ENCODE measurements at regions not wholly inside any gene's neighbourhood (a gene's known extent, or its start where the extent isn't known, plus 50 kb on each side); places are given as distances from the start of the nearest gene placed in this dataset.

DNA sequence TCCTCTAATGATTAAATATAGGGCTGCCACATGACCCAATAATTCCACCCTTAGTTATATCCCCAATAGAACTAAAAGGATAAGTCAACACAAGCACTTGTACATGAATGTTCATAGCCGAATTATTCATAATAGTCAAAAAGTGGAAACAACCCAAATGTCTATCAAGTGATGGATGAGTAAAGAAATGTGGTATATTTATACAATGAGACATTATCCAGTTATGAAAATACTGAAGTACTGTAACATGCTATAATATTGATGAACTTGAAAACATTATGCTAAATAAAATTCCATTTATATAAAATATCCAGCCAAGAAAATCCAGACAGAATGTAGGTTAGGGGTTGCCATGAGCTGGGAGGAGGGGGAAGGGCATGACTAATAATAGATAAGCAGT, 436.7 kb upstream of the AADAT start:
- no peak for TF ChIP-seq FOXJ3 (CRISPR knock-in tag; IDR thresholded peaks at IDR 0.05)
- TF ChIP-seq, protein P1, sequence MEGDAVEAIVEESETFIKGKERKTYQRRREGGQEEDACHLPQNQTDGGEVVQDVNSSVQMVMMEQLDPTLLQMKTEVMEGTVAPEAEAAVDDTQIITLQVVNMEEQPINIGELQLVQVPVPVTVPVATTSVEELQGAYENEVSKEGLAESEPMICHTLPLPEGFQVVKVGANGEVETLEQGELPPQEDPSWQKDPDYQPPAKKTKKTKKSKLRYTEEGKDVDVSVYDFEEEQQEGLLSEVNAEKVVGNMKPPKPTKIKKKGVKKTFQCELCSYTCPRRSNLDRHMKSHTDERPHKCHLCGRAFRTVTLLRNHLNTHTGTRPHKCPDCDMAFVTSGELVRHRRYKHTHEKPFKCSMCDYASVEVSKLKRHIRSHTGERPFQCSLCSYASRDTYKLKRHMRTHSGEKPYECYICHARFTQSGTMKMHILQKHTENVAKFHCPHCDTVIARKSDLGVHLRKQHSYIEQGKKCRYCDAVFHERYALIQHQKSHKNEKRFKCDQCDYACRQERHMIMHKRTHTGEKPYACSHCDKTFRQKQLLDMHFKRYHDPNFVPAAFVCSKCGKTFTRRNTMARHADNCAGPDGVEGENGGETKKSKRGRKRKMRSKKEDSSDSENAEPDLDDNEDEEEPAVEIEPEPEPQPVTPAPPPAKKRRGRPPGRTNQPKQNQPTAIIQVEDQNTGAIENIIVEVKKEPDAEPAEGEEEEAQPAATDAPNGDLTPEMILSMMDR (IDR thresholded peaks at IDR 0.05 in 2 of 3, conservative IDR thresholded peaks at IDR 0.05 in 1 of 3; ENCODE audit: insufficient read depth in 2 of 3, low read depth in 1 of 3, low read length in 3 of 3) = no peak
- no peak for TF ChIP-seq NR3C1 (CRISPR knock-in tag; IDR thresholded peaks at IDR 0.05)
- TF ChIP-seq SPI1 (IDR thresholded peaks at IDR 0.05; ENCODE audit: borderline replicate concordance, low read depth, low read length) = no peak
- no peak for TF ChIP-seq SAFB (IDR thresholded peaks at IDR 0.05; ENCODE audit: borderline replicate concordance, low read depth, low read length)
- no peak for TF ChIP-seq JUN (IDR thresholded peaks at IDR 0.05; ENCODE audit: borderline replicate concordance, low read depth, low read length)
- no peak for TF ChIP-seq JUN (CRISPR knock-in tag; IDR thresholded peaks at IDR 0.05; ENCODE audit: borderline replicate concordance)
- no peak for TF ChIP-seq EZH2 (IDR thresholded peaks at IDR 0.05; ENCODE audit: borderline replicate concordance, low read depth, low read length)
- no peak for TF ChIP-seq ETV1 (tag; conservative IDR thresholded peaks at IDR 0.05; ENCODE audit: low read depth)
- TF ChIP-seq, protein P2, sequence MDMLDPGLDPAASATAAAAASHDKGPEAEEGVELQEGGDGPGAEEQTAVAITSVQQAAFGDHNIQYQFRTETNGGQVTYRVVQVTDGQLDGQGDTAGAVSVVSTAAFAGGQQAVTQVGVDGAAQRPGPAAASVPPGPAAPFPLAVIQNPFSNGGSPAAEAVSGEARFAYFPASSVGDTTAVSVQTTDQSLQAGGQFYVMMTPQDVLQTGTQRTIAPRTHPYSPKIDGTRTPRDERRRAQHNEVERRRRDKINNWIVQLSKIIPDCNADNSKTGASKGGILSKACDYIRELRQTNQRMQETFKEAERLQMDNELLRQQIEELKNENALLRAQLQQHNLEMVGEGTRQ (CRISPR knock-in tag; IDR thresholded peaks at IDR 0.05) = no peak
- TF ChIP-seq ZBTB7A (IDR thresholded peaks at IDR 0.05; ENCODE audit: borderline replicate concordance, control insufficient read depth, low read depth, low read length) = no peak
- TF ChIP-seq TCF7 (IDR thresholded peaks at IDR 0.05; ENCODE audit: borderline replicate concordance) = no peak
- no peak for TF ChIP-seq POLR3A (IDR thresholded peaks at IDR 0.05; ENCODE audit: borderline replicate concordance, extremely low read depth, insufficient read depth, insufficient read length)

All from K562 (cell line).